ENCODE measurements at regions not wholly inside any gene's neighbourhood (a gene's known extent, or its start where the extent isn't known, plus 50 kb on each side); places are given as distances from the start of the nearest gene placed in this dataset.

DNA sequence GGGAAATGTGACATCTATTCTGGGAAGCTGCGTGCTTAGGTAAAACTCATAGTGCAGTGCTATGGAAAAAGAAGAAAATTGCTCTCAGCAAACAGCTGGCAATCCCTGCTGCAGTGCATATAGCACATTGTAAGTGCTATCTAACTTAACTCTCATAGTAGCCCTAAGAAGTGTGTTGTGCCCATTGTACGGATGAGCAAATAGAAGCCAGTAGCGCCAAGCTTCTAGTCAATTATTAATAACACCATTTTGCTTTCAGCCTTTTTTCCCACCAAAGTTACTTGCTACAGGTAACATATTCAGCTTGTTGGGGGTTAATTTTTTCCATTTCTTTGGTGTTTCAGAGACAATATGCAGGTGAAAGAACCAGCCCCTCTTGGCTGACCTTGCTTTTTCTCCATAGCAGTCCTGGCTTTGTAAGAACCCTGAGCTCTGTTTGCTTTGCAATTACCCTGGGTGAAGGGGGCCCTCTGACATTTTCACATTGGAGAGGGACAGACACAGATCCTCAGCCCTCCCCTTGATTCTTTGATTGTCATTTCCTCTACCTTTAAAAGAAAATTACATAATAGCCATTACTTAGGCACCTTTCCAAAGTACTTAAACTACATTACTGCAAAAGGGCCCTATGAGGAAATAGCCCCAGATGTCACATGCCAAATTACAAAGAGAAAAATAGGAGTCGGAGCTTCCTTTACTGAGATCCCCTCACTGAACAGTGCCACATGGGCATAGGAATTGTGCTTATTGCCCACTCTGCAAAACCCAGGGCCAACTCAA lies 576.2 kb upstream of the TBX3 start:
- DNase-seq (ENCODE audit: low spot score) = no peak

DNA sequence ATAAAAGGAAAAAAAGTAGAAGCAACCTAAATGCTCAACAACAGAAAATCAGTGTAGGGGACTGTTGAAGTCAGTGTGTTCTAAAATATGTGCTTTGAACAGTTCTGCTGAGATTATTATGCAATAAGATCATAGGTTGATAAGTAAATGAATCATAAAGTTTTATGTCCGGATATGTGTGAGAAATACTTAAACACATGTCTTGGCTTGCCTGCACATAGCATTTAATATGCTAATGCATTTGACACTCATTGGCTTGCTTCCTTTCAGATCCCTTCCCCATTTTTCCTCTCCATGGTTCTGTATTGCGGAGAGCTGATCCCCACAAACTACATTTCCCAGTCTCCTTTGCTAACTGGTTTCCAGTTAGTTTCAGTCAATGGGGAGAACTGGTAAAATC lies 573.8 kb upstream of the TBX3 start:
- DNase-seq (ENCODE audit: low spot score) = no peak

DNA sequence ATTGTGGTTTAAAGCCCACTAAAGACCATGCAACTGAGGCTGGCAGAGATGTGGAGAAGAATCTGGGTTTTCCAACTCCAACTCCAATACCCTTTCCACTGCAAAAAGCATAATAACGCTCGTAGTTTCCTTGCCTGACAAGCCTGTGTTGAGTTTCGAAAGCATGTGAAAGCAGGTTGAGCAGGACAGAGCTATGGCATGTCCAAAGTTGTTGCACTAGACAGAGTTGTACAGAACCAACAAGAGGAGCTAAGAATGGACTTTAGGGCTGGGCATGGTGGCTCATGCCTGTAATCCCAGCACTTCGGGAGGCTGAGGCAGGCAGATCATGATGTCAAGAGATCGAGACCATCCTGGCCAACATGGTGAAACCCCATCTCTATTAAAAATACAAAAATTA lies 572.0 kb upstream of the TBX3 start:
- no peak for DNase-seq (ENCODE audit: low spot score)

DNA sequence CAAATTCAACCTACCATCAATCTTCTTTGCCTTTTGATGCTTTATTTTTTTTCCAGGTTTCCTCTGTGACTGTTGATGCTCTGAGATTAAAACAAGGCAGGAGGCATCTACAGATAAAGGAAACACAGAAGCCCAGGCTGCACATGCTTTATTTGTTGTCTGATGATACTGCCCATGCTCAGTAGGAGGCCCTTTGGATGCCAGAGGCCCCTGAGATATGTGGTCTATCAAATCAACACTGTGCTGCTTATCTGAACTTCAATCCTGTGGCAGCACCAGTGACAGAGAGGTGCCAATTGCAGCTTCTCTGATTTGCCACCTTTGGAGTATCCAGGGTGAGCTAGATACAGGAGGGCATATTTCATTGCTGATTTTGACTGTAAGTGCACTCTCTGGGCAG lies 571.3 kb upstream of the TBX3 start:
- DNase-seq (ENCODE audit: low spot score) = no peak

DNA sequence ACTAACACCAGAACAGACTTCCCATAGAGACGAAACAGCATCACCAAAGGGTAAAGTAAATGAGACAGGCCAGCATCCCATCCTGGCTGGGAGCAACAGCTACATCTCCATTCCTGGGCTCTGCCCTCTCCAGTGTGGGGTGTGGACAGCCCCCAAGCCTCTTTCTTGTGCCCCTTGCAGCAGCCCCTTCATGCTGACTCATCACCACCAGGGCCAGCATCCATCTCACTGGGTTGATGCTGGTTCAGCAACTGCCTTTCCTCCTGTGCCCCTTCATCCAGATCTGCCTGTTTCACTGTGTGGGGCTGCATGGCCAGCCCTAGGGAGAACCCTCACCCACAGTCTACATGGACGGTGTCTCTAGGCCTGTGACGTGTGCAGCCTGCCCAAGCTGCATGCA lies 569.1 kb upstream of the TBX3 start:
- no peak for DNase-seq (ENCODE audit: low spot score)

DNA sequence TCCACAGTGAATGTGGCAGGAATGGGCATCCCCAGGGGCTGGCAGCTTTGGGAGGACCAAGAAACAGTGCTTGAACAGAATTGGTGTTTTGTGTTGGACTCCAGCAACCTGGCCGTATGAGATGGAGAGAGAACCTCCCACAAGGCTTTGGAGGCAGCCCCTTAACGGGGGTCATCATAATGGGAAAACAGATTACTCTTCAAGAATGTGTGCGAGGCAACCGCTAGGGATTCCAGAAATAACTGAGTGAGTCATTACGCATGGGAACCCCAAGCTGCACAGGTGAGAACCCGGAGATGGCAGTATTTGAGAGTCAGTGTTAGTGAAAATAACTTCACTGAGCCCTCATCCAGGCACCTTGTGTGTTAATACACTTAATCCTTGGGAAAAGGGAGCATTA lies 567.8 kb upstream of the TBX3 start:
- DNase-seq (ENCODE audit: low spot score) = no peak

DNA sequence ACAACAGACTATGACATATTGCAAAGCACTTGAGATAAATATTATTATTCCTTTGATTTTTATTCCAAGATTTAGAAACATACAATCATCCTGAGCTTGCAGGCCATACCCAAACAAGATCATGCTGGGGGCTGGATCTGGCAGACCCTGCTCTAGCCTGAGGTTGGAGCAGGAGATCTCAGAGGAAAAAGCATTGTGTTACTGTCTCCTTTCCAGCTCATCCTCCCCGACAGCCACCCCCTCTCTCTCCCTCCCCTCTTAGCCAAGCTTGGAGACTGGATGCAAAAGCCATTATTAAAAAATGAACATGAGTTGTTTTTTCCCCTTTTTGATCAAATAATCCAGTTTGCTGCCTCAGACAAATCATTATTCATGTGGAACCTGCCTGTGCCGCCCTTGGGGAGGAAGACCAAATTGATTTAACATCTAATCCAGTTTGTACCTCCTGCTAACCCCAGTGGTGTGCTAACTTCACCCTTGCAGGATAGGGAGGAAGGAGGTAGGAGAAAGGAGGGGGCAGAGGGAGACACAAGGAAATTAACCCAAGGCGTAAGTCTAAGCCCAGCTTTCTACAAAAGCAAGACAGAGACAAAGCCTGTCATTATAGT lies 565.8 kb upstream of the TBX3 start:
- no peak for DNase-seq (ENCODE audit: low spot score)

DNA sequence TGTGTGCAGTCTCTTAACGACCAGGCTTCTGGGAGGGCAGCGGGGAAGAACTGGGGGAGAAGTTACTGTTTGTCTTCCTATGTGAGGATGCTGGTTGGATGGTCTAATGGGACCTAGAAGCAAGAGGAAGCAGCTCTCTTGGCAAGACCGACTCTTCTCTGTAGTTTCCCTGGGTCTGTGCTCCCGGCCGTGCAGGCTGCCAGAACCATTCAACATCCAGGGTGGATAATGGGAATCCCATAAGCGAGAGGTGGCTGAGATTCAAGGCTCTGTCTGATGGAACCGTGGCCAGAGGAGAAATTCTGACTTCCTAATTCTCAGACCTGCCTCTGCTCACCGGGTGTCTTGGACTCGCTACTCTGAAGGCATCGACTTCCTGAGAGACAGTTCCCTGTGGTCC lies 561.0 kb upstream of the TBX3 start:
- no peak for DNase-seq (ENCODE audit: low spot score)

DNA sequence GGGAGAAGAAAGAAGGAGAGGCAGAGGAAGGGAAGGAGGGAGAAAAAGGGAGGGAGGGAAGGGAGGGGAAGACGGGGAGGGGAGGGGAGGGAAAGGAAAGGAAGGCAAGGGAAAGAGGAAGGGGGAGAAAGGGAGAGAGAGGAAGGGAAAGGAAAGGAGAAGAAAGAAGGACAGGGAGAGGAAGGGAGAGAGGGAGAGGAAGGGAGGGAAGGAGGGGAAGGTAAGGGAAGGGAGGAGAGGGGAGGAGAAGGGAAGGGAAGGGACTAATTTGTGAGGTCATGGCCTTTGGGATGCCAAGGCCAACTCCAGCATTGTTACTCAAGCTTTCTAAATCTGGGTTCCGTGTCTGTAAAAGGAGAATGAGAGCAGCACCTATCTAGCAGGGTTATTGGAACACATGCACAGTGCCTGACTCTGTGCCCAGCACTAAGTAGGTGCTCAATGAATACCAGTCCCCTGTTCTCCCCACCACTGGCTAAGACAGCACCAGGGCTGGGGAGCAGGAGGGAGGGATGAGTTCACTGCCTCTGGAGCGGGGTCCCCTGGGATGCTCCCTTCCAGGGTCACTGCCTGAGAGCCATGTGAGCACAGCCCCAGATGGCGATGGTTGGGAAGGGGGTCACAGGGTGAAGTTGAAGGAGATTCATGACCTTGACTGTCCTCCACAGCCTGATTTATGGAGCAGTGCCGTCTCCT lies 560.1 kb upstream of the TBX3 start:
- no peak for DNase-seq (ENCODE audit: low spot score)

DNA sequence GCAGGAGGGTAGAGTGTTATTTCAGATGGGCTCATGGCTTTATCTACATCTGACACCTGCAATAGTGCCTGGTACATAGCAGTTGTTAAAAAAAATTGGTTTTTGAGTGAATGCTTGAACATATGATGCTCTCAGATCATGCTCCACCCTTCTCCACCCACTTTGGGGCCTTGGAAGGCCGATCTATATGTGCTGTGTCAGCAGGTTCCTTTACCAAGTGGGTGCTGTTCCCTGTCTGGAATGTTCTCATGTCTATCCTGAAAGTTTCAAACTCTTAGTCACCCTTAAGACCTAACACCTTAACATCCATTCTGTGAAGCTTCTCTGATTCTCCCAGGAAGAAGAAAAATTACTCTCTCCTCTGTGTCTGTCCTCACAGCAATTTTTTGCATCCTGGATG lies 556.3 kb upstream of the TBX3 start:
- no peak for DNase-seq (ENCODE audit: low spot score)

DNA sequence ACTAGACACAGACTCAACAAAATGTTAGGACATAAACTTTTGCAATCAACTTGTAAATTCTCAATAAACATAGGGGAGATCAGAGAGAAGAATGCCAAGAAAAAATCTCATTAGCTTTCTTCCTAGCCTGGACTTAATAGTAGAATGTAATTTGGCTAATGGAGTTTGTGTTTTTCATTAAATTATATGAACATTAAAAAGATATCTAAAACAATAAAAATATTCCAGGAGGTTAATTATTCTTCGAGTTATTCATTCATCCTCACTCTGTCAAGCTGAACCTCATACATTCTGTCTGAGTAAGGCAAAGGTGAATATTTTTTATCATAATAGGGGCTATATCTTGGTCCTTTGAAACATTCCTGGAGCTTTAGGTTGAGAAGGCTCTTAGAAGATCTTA lies 551.9 kb upstream of the TBX3 start:
- no peak for DNase-seq (ENCODE audit: low spot score)

DNA sequence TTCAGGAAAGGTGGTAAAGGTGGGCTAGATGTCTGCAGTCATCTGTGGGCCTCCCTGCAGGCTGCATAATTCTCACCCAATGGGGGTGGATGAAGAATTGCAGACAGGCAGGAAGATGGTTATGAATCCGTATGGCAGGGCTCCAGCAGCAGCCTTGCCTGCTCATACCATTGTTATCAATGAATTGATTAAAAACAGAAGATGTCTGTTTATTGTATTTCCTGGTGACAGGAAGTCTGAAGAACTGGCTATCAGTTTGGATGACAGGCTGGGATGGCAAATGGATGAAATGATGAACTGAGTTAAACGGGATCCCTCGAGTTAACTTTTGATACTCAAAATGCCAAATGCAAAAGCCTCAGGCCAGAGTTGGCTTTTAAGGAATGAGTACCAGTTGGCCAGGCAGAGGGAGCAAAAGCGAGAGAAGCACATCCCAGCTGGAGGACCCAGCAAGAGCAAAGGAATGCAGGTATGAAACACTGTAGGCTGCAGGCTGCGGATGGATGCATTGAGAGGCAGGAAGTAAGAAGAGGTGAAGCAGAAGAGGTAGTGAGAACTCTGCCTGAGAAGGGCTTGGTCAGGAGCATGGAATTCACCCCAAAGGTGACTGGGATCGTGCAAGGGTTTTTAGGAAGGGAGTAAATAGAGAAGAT lies 550.0 kb upstream of the TBX3 start:
- DNase-seq (ENCODE audit: low spot score) = no peak

DNA sequence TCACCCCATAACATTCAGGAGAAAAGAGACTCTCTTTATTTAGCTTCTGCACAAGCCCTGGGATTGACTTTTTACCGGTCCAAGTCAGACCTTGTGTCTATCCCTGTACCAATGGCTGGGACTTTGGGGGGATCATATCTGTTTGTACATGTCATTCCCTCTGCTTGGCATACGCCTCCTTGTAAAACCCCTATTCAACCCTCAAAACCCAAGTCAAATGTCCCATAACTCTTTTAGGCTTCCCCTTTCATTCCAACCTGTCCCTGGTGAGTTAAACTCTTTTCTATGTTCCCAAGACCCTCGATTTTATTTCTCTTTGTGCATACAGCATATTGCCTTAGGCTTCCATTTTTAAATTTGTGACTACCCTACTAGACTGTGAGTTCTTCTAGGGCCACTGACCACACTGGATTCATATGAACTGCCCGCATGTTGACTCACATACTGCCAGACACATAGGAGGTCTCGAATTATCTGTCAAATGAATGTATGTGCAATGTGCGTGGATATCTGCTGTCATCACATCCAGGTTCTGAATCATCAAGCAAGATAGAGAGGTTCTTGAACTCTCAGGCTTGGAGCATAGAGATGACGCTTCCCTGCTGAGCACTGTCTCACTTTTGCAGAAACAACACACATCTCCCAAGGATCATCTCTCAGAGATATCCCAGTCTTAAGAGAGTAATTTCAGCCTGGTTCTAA lies 548.6 kb upstream of the TBX3 start:
- no peak for DNase-seq (ENCODE audit: low spot score)

DNA sequence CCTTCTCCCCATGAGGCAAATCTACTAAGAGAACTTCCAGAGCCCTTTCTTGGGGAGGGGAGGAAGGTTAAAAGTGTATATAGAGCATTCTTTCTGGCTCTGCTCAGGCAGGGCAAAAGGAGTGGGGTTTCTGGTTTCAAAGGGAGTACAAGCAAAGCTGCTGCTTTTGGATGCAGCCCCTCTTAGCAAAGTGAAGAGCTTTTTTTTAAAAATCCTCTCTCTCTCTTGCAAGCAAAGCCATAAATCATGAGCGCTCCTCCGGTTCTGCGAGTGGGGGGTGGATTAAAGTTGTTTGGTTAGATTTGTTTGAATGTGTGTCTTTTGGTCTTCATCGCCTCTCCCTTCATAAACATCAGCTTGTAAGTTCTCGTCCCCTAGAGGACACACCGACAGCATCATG lies 546.6 kb upstream of the TBX3 start:
- DNase-seq (ENCODE audit: low spot score) = no peak

DNA sequence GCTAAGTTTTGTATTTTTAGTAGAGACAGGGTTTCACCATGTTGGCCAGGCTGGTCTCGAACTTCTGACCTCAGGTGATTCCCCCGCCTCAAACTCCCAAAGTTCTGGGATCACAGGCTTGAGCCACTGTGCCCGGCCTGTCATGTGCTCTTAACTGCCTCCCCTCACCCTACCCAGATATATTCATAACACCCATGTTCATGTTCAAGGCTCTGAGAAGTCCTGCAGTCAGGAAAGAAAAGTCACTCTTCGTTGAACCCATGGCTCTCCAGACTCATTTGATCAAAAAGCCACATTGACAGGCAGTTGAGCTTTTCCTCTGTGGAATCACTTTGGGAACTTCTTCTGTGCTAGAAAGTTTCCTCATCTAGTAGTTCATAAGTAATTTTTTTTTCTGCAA lies 545.5 kb upstream of the TBX3 start:
- DNase-seq (ENCODE audit: low spot score) = no peak

DNA sequence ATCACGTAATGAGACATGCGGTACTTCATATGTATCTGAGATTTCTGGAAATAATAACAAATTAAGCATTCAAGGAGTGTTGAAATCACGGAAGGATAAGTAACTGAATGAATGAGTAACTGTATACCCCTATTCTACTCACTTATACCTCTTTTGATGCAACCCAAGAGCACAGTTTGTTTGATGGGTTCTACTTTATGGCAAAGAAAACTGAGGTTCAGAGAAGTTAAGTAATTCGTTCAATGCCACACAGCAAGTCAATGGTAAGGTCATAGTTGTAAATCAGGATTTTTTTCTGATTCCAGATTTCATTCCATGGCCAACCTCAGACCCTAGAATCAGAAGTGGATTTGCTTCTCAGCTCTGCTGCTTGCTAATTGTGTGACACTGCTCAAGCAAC lies 544.5 kb upstream of the TBX3 start:
- DNase-seq (ENCODE audit: low spot score) = no peak

DNA sequence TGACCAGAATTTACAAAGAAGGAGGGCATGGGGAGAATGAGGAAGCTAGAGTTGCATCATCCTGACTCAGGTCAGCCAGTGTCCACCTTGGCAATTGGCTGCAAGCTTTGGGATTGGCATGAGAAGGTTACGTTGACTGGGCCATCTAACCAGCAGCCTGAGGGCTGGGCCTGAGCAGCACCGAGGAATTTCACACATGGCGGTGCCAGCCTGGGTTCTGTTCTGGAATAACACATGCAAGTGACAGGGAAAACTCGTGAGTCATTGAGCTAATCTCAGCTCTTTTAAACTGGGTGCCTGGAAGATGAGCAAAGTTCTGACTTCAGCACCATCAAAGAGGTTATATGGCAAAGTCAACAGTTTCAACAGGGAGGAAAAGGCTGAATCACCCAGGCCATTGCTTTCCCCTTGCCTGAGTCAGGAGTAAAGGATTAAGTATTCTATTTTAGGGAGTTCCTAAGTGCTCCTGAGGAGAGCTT lies 543.2 kb upstream of the TBX3 start:
- DNase-seq (ENCODE audit: low spot score) = no peak

DNA sequence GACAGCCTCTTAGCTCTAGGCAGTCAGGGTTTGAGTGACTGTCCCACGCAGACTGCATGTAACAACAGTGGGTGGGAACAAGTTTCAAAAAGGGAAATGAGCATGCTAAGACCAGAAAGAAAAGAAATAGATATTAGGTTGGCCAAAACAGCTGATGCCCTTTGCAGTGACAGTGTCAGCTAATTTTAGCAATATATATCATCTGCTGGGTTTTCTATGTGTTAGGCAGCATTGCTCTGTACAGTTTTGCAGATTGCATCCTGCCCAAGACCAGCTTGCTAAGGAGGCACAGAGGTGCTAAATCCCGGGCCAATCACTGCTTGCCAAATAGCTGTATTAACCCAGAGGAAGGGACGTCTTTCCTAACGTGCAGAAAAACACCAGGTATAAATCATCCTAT lies 541.9 kb upstream of the TBX3 start:
- no peak for DNase-seq (ENCODE audit: low spot score)

DNA sequence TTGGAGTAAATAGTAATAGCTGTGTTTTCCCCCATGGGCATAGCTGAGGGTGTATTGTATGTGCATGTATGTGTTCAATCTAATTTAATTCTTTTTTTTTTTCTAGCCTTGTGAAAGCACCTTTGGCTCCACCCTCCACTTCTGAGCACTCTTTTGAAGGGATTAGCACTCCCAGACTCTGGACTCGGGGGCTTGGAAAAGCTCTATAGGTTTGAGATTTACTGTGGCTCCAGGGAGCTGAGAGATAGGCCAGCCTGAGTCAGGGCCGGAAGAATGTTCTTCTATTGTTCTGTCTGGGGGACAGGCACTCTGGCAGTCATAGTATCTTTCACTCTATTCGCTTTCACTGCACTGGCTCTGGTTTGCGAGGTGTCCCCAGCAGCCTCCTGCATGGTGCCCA lies 540.0 kb upstream of the TBX3 start:
- no peak for DNase-seq (ENCODE audit: low spot score)

DNA sequence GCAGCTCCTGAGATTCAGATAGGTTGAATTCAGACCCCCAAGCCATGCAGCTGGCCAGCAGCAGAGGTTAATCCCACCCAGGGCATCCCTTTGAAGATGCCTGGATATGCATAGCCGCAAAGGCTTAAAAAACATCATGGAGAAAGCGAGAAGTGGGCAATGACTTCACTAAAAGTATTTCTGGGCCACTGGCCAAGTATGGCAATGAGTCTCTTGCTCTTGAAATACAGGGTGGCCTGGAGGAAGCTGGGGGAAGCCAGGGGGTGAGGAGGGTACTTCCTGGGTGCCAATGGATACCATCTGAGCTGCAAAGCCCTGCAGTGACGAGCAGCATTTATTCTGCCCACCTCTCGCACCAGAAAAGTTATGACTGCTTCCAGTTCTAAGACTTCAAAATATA lies 539.3 kb upstream of the TBX3 start:
- no peak for DNase-seq (ENCODE audit: low spot score)

DNA sequence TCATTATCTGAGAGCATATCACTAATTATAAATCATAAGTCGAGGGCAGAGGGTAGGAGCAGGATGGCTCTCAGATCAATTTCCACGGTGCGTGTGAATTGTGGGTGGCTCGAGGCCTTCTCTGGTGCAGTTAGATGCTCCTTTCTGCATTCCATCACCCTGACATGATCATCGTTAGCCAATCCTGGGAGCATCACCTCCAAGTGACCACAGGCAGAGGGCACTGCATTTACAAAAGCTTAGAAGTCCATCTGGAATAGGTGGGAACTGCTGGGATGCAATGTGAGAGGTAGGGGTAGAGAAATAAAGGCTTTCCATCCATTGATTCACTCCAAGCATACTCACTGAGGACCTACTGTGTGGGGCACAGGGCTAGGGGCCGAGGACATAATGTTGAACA lies 538.2 kb upstream of the TBX3 start:
- no peak for DNase-seq (ENCODE audit: low spot score)

DNA sequence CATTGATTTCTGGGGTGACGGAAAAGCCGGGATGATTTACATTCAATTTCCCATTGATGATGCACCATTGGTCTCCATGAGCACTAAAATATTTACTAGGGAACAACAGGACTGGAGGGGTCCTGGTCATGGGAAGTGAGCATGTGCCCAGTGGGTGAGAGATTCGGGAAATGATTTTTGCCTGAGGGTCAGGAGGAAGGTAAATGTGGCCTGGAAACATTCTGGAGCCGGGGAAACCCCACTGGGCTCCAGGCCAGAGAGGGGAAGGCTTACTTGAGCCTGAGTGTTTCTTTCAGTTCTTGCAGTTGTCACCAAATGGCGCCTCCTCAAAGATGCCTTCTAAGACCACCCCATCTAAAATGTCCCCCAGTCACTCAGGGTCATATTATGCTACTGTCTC lies 532.3 kb upstream of the TBX3 start:
- DNase-seq (ENCODE audit: low spot score) = no peak
